K562 (cell line): ENCODE measurements at regions not wholly inside any gene's neighbourhood (a gene's known extent, or its start where the extent isn't known, plus 50 kb on each side); places are given as distances from the start of the nearest gene placed in this dataset.

Experiments used
- ATAC-seq: fragments of 200-7000 bp; cut with Tn5 transposase; 3 replicates; pipeline ENCODE4 v1.9.1; 2020; ENCODE audit warnings: moderate library complexity
- BruUV-seq: library from RNA; stranded (reverse); fragments of 400-500 nt; replicated peaks from 2 replicates; lab custom pipeline; 2021; lab: Mats Ljungman, UMichigan
- CTCF ChIA-PET: fragments of 300-600 bp; formaldehyde crosslinking; extraction: SDS; loops from one replicate; lab custom pipeline; 2021; ENCODE audit warnings: low intra/inter-chr PET ratio; lab: Yijun Ruan, JAX
- POLR2A ChIA-PET: fragments of 300-600, 350-650 bp; sonication (Branson Sonifier 250); formaldehyde crosslinking; extraction: SDS; loops from one replicate; lab custom pipeline; 2021; ENCODE audit warnings: antibody characterized with exemption, inconsistent platforms; lab: Yijun Ruan, JAX
- DNase-seq, 4 experiments: peaks; one replicate each; pipeline versions ENCODE4 v3.0.0 to v3.0.0-alpha.2; 2011 to 2018; ENCODE audit warnings: low spot score in 3 of 4, mixed read lengths in 3 of 4; ENCODE audit errors: extremely low read depth in 1 of 4
- FAIRE-seq: peaks from 2 replicates; lab custom pipeline; 2011; peaks lifted over from hg19 to GRCh38; lab: Jason Lieb, UNC
- H2AFZ ChIP-seq: 2 replicates; pipeline ENCODE4 v1.6.0; 2011; ENCODE audit warnings: low read depth, low read length, control low read depth, inconsistent platforms
- H3K27ac ChIP-seq: fragments of 200-600 bp; 3 replicates; pipeline ENCODE4 v1.8.0; 2011; ENCODE audit warnings: low read depth, mild to moderate bottlenecking, control low read depth, inconsistent platforms, low read length, moderate library complexity, mixed read lengths; ENCODE audit errors: extremely low read depth
- H3K27me3 ChIP-seq, 2 experiments: fragments of 300-600 bp in 1 of 2; 2 replicates in 1 of 2; 3 replicates in 1 of 2; pipeline versions ENCODE4 v1.6.0 to v1.8.0; 2011; ENCODE audit warnings: inconsistent platforms in 2 of 2, low read length in 2 of 2, mild to moderate bottlenecking in 1 of 2, mixed read lengths in 1 of 2, moderate library complexity in 1 of 2; ENCODE audit not compliant: control insufficient read depth in 2 of 2, insufficient read depth in 2 of 2
- H3K36me3 ChIP-seq: fragments of 300-600 bp; 3 replicates; pipeline ENCODE4 v1.8.0; 2011; ENCODE audit warnings: mild to moderate bottlenecking, low read length, inconsistent platforms; ENCODE audit not compliant: control insufficient read depth, insufficient read depth
- H3K4me1 ChIP-seq, 2 experiments: fragments of 200-600 bp in 1 of 2; replicated peaks in 1 of 2; 2 replicates in 1 of 2; 3 replicates in 1 of 2; pipeline versions ENCODE4 v1.5.1 to v1.8.0; 2011; ENCODE audit warnings: inconsistent platforms in 2 of 2, low read length in 2 of 2, mild to moderate bottlenecking in 1 of 2, mixed read lengths in 1 of 2, moderate library complexity in 1 of 2; ENCODE audit not compliant: control insufficient read depth in 2 of 2, insufficient read depth in 2 of 2
- H3K4me2 ChIP-seq: 2 replicates; pipeline ENCODE4 v1.6.1; 2011; ENCODE audit warnings: low read length, control low read depth, inconsistent platforms, mixed read lengths; ENCODE audit not compliant: insufficient read depth
- H3K4me3 ChIP-seq: fragments of 200-600 bp; sonication (generic), shearing (Covaris generic); 2 replicates; pipeline ENCODE4 v1.5.1; 2016; ENCODE audit warnings: control low read depth, inconsistent platforms
- H3K79me2 ChIP-seq: fragments of 200-600 bp; 3 replicates; pipeline ENCODE4 v1.8.0; 2011; ENCODE audit warnings: low read length, inconsistent platforms; ENCODE audit not compliant: control insufficient read depth, insufficient read depth
- H3K9ac ChIP-seq, 2 experiments: 2 replicates each; pipeline versions ENCODE4 v1.6.0 to v1.6.1; 2011; ENCODE audit warnings: low read depth in 2 of 2, low read length in 2 of 2, control low read depth in 1 of 2, inconsistent platforms in 1 of 2, mild to moderate bottlenecking in 1 of 2, mixed read lengths in 1 of 2; ENCODE audit not compliant: insufficient read depth in 1 of 2
- H3K9me1 ChIP-seq: one replicate; pipeline ENCODE4 v1.6.0; 2011; ENCODE audit warnings: inconsistent platforms, mild to moderate bottlenecking, low read length, moderate library complexity; ENCODE audit not compliant: control insufficient read depth, insufficient read depth
- H3K9me3 ChIP-seq: replicated peaks from 2 replicates; pipeline ENCODE4 v1.5.1; 2011; ENCODE audit warnings: low read depth, low read length, inconsistent platforms; ENCODE audit not compliant: control insufficient read depth, insufficient read depth
- H4K20me1 ChIP-seq: replicated peaks from 2 replicates; pipeline ENCODE4 v1.6.1; 2011; ENCODE audit warnings: low read length, inconsistent platforms, mixed read lengths; ENCODE audit not compliant: control insufficient read depth, insufficient read depth
- ARNT ChIP-seq, 2 experiments: fragments of 450-650 bp; IDR thresholded peaks; 2 replicates each; pipeline ENCODE4 v1.6.1; 2016; ENCODE audit warnings: mild to moderate bottlenecking in 1 of 2
- IFI16 ChIP-seq: fragments of 250-450 bp; sonication (Bioruptor Pico); IDR thresholded peaks from 2 replicates; pipeline ENCODE4 v2.1.2; 2022; ENCODE audit warnings: mild to moderate bottlenecking, inconsistent platforms
- PTBP1 ChIP-seq: fragments of 200-400 bp; formaldehyde crosslinking; IDR thresholded peaks from 2 replicates; pipeline ENCODE4 v1.6.1; 2017; ENCODE audit warnings: low read depth, low read length
- SRSF9 ChIP-seq: fragments of 200-400 bp; formaldehyde crosslinking; IDR thresholded peaks from 2 replicates; pipeline ENCODE4 v1.6.1; 2017; ENCODE audit warnings: low read depth, low read length, borderline replicate concordance
- TAF7 ChIP-seq: fragments of 450-650 bp; IDR thresholded peaks from 2 replicates; pipeline ENCODE4 v1.6.1; 2016; ENCODE audit warnings: missing genetic modification characterization, missing compliant biosample characterization
- ZFP36 ChIP-seq: fragments of 150-350 bp; IDR thresholded peaks from 2 replicates; pipeline ENCODE4 v1.6.1; 2018; ENCODE audit warnings: low read length, low read depth; ENCODE audit not compliant: partially characterized antibody
- ZKSCAN1 ChIP-seq: fragments of 150-350 bp; IDR thresholded peaks from 2 replicates; pipeline ENCODE4 v1.6.1; 2016; ENCODE audit warnings: low read depth, low read length
- WGBS: fragments of 100-300 bp; shearing (Covaris generic); methylation state at CpG from one replicate; pipeline ENCODE4 v1.1.6; 2016; ENCODE audit warnings: low coverage, mixed read lengths; ENCODE audit not compliant: insufficient coverage; ENCODE audit errors: missing lambda C conversion rate; 5-methylcytosine and 5-hydroxymethylcytosine counted together
- in situ Hi-C: fragments of 300-500 bp; cut with MboI; formaldehyde crosslinking; loops from 4 replicates; pipeline ENCODE4 v1.15.0; 2018; ENCODE audit warnings: inconsistent platforms, mixed read lengths
- intact Hi-C: fragments of 100-400 bp; cut with micrococcal nuclease; formaldehyde crosslinking; loops from 2 replicates; pipeline ENCODE4 v1.14.2; 2022
- TF ChIP-seq, protein P1 (sequence below), 3 experiments: fragments of 200-800 bp in 1 of 3; sonication (Bioruptor generic) in 1 of 3; sonication (generic) in 1 of 3; formaldehyde crosslinking in 1 of 3; IDR thresholded peaks; 2 replicates each; pipeline versions ENCODE4 v1.6.1 to v1.8.0; 2016 to 2022; ENCODE audit warnings: mild to moderate bottlenecking in 2 of 3, missing compliant biosample characterization in 2 of 3, missing genetic modification characterization in 2 of 3, missing genetic modification reagents in 1 of 3
- TF ChIP-seq, protein P2 (sequence below): fragments of 200-400 bp; formaldehyde crosslinking; IDR thresholded peaks from 2 replicates; pipeline ENCODE4 v1.6.1; 2017; ENCODE audit warnings: mild to moderate bottlenecking, low read depth, low read length, moderate library complexity

- ATAC-seq (no peak), FAIRE-seq (no peak), DNase-seq (no peak)
- ChIA-PET CTCF (no interaction called here), POLR2A (interaction anchor here (0.6 to 1.3 kb wide), 3 partner anchors 10 to 288 kb away, joined by 3 to 5 read pairs (median 3); no protein-coding TSS in a partner anchor)
- Histone ChIP-seq H3K4me1 (no peaks in the 10 kb centered on the region), H4K20me1 (no peaks in the 10 kb centered on the region), H3K4me3 (no peak overlapping the region), H3K9me1 (no peaks in the 10 kb centered on the region), H3K27ac (no peak overlapping the region), H3K27me3 (peaks cover 4 to 20% of the 10 kb centered on the region in 2 experiments; a peak in 4 of 5 replicates), H3K36me3 (no peaks in the 10 kb centered on the region), H3K79me2 (no peaks in the 10 kb centered on the region), H2AFZ (no peak overlapping the region), H3K9me3 (no peaks in the 10 kb centered on the region), H3K9ac (no peak overlapping the region), H3K4me2 (no peak overlapping the region)
- intact Hi-C loops (no loop called here), in situ Hi-C loops (no loop called here)
- TF ChIP-seq ZKSCAN1: no peak
- TF ChIP-seq, protein P1, sequence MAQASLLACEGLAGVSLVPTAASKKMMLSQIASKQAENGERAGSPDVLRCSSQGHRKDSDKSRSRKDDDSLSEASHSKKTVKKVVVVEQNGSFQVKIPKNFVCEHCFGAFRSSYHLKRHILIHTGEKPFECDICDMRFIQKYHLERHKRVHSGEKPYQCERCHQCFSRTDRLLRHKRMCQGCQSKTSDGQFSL (CRISPR knock-in tag; IDR thresholded peaks at IDR 0.05): no peak
- TF ChIP-seq, protein P1 (tag; IDR thresholded peaks at IDR 0.05): no peak
- no peak for TF ChIP-seq TAF7 (tag)
- 0% methylated on average over 2 of the region's 2 CpGs for WGBS
- no TSS peak for BruUV-seq
Observed at GRCh38 chr4:140247237-140247636, 93.3 kb upstream of the MAML3 start.

DNA sequence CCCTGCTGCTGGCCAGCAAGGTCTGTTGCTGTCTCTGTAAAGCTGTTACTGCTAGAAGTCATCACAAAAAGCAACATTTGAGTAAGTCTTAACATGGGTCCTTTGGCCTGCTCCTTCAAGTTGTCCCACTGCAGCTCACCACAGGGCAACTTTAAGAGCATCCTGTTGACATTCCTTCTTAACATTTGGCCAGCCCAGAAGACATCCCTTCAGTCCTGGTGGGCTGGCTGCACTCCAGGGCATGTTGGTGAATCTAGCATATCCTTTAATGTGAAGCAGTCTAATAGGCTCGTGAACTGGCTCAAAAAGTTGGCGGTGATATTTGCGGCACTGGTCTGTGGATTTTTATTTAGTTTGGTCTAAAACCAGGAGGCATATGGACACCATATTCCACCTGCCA, 92.2 kb upstream of the MAML3 start:
- no peaks in the 10 kb centered on the region for H3K4me1 ChIP-seq
- H3K27me3 ChIP-seq: peaks cover 6 to 22% of the 10 kb centered on the region in 2 experiments; a peak in 4 of 5 replicates
- POLR2A ChIA-PET: interaction anchor here (0.9 kb wide), 1 partner anchor 11 kb away, joined by 3 read pairs; no protein-coding TSS in a partner anchor
- H3K4me2 ChIP-seq: no peak overlapping the region
- CTCF ChIA-PET: no interaction called here
- no peaks in the 10 kb centered on the region for H4K20me1 ChIP-seq
- in situ Hi-C loops (no loop called here), intact Hi-C loops (no loop called here)
- TF ChIP-seq IFI16 (CRISPR knock-in tag) (no peak), ARNT (IDR thresholded peaks at IDR 0.05) (no peak), PTBP1 (no peak), SRSF9 (no peak), ZFP36 (no peak)
- TF ChIP-seq, protein P2, sequence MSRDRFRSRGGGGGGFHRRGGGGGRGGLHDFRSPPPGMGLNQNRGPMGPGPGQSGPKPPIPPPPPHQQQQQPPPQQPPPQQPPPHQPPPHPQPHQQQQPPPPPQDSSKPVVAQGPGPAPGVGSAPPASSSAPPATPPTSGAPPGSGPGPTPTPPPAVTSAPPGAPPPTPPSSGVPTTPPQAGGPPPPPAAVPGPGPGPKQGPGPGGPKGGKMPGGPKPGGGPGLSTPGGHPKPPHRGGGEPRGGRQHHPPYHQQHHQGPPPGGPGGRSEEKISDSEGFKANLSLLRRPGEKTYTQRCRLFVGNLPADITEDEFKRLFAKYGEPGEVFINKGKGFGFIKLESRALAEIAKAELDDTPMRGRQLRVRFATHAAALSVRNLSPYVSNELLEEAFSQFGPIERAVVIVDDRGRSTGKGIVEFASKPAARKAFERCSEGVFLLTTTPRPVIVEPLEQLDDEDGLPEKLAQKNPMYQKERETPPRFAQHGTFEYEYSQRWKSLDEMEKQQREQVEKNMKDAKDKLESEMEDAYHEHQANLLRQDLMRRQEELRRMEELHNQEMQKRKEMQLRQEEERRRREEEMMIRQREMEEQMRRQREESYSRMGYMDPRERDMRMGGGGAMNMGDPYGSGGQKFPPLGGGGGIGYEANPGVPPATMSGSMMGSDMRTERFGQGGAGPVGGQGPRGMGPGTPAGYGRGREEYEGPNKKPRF: no peak
- no peaks in the 10 kb centered on the region for H3K9me3 ChIP-seq
- H3K4me3 ChIP-seq: no peak overlapping the region
- 59% methylated on average over 3 of the region's 3 CpGs for WGBS
- no peak overlapping the region for H3K27ac ChIP-seq
- DNase-seq (no peak), ATAC-seq (no peak), FAIRE-seq (no peak)
- no peak overlapping the region for H3K9ac ChIP-seq
- no peaks in the 10 kb centered on the region for H3K79me2 ChIP-seq
- no peaks in the 10 kb centered on the region for H3K36me3 ChIP-seq
- H2AFZ ChIP-seq: no peak overlapping the region
- no peaks in the 10 kb centered on the region for H3K9me1 ChIP-seq
- no TSS peak for BruUV-seq
